RWPE2 (cell line): ENCODE measurements at regions not wholly inside any gene's neighbourhood (a gene's known extent, or its start where the extent isn't known, plus 50 kb on each side); places are given as distances from the start of the nearest gene placed in this dataset.

Experiments
- ATAC-seq: fragments of 200-7000 bp; cut with Tn5 transposase; 3 replicates; pipeline ENCODE4 v1.9.1; 2021; ENCODE audit warnings: low read depth
- DNase-seq: peaks from one replicate; pipeline ENCODE4 v3.0.0-alpha.2; 2020; ENCODE audit warnings: low spot score
- H3K27ac ChIP-seq: fragments of 450-650 bp; 2 replicates; pipeline ENCODE4 v1.5.1; 2017; ENCODE audit warnings: mild to moderate bottlenecking; ENCODE audit not compliant: poor library complexity, severe bottlenecking
- H3K27me3 ChIP-seq: fragments of 250-450 bp; sonication (Bioruptor Pico); 2 replicates; pipeline ENCODE4 v1.5.1; 2021; ENCODE audit warnings: mild to moderate bottlenecking, moderate library complexity; ENCODE audit not compliant: insufficient read depth, poor library complexity, severe bottlenecking
- H3K36me3 ChIP-seq: fragments of 250-450 bp; sonication (Bioruptor Pico); 2 replicates; pipeline ENCODE4 v1.5.1; 2020; ENCODE audit warnings: low read depth, mild to moderate bottlenecking, moderate library complexity
- H3K4me1 ChIP-seq: fragments of 250-450 bp; sonication (Bioruptor Pico); 2 replicates; pipeline ENCODE4 v1.5.1; 2021; ENCODE audit warnings: mild to moderate bottlenecking, moderate library complexity; ENCODE audit not compliant: insufficient read depth, poor library complexity, severe bottlenecking
- H3K4me3 ChIP-seq: fragments of 250-450 bp; sonication (Bioruptor Pico); 2 replicates; pipeline ENCODE4 v1.5.1; 2021; ENCODE audit warnings: mild to moderate bottlenecking, moderate library complexity; ENCODE audit not compliant: severe bottlenecking
- H3K9me3 ChIP-seq: fragments of 250-450 bp; sonication (Bioruptor Pico); 2 replicates; pipeline ENCODE4 v1.5.1; 2021; ENCODE audit warnings: mild to moderate bottlenecking, moderate library complexity; ENCODE audit not compliant: severe bottlenecking
- CTCF ChIP-seq: fragments of 450-650 bp; IDR thresholded peaks from one replicate; pipeline ENCODE4 v1.5.1; 2017; ENCODE audit warnings: mild to moderate bottlenecking, moderate library complexity; ENCODE audit not compliant: poor library complexity, severe bottlenecking

DNA sequence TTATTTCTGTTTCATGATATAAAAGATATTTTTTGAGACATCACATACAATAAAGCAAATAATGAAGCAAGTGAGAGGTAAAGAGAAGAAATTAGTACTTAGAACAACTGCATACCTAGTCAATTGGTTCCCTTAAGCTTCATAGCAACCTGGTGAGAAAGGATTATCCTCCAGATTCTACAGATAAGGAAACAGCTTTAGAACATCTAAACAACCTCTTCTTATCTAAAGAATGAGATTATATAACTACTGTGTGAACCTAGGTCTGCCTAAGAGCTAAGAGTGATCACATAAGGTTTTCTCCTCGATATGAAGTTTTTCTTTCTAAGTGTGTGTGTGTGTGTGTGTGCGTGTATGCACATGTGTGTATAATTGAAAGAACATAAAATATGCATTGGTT is 265.1 kb downstream of the NOL4 start:
- ATAC-seq (no peak), DNase-seq (no peak)
- no peak for TF ChIP-seq CTCF

DNA sequence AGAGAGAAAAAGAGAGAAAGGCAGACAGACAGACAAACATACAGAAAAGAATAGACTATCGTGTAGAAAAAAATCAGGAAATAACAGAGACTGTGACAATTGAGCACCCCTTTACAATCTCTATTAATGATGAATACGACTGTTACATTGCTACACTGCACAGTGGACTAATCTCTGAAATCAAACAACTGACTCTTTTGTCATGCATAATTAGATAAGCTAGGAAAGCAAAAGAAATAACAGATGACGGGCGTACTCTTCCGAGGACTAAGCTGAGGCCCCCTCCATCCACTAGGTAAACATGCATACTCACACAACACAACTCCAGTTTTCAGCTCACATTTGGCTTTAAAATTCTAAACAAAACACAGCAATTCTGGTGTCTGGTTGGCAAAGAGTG is 267.0 kb downstream of the NOL4 start:
- H3K4me3 ChIP-seq: no peak overlapping the region

More for the DNA sequence above, 265.1 kb downstream of the NOL4 start:
- Histone ChIP-seq H3K4me3 (no peak overlapping the region), H3K9me3 (no peaks in the 10 kb centered on the region), H3K36me3 (no peaks in the 10 kb centered on the region), H3K4me1 (no peaks in the 10 kb centered on the region), H3K27me3 (no peaks in the 10 kb centered on the region), H3K27ac (no peak overlapping the region)

GRCh38 chr18:33951031-33951430 is 273.7 kb downstream of the NOL4 start:
- H3K9me3 ChIP-seq: no peaks in the 10 kb centered on the region
- no peak for DNase-seq
- no peaks in the 10 kb centered on the region for H3K4me1 ChIP-seq
- no peaks in the 10 kb centered on the region for H3K27me3 ChIP-seq
- H3K4me3 ChIP-seq: no peak overlapping the region
- TF ChIP-seq CTCF: no peak
- no peaks in the 10 kb centered on the region for H3K36me3 ChIP-seq
- peak; percentile 46; the same call in 1 of the 3 replicates for ATAC-seq
- H3K27ac ChIP-seq: no peak overlapping the region

More for the DNA sequence above, 267.0 kb downstream of the NOL4 start:
- DNase-seq: no peak
- Histone ChIP-seq H3K4me1 (no peaks in the 10 kb centered on the region), H3K36me3 (no peaks in the 10 kb centered on the region), H3K27me3 (no peaks in the 10 kb centered on the region), H3K9me3 (no peaks in the 10 kb centered on the region), H3K27ac (no peak overlapping the region)
- ATAC-seq: no peak
- no peak for TF ChIP-seq CTCF

GRCh38 chr18:33946336-33946735 is 278.4 kb downstream of the NOL4 start:
- no peak overlapping the region for H3K4me3 ChIP-seq
- no peaks in the 10 kb centered on the region for H3K9me3 ChIP-seq
- no peak for ATAC-seq
- no peaks in the 10 kb centered on the region for H3K27me3 ChIP-seq
- H3K4me1 ChIP-seq: no peaks in the 10 kb centered on the region
- no peak for TF ChIP-seq CTCF
- no peaks in the 10 kb centered on the region for H3K36me3 ChIP-seq
- H3K27ac ChIP-seq: no peak overlapping the region
- no peak for DNase-seq

GRCh38 chr18:33944493-33944892 is 280.2 kb downstream of the NOL4 start:
- no peak for DNase-seq
- no peak for ATAC-seq
- H3K27ac ChIP-seq: no peak overlapping the region
- H3K9me3 ChIP-seq: no peaks in the 10 kb centered on the region
- TF ChIP-seq CTCF: no peak
- H3K27me3 ChIP-seq: no peaks in the 10 kb centered on the region
- no peaks in the 10 kb centered on the region for H3K4me1 ChIP-seq
- no peaks in the 10 kb centered on the region for H3K36me3 ChIP-seq
- H3K4me3 ChIP-seq: no peak overlapping the region
